UCSD-AML1 (cell line): ENCODE measurements at regions not wholly inside any gene's neighbourhood (a gene's known extent, or its start where the extent isn't known, plus 50 kb on each side); places are given as distances from the start of the nearest gene placed in this dataset.

Source experiments
- DNase-seq: peaks from one replicate; lab custom pipeline; 2025; ENCODE audit not compliant: unreplicated experiment; lab: John Stamatoyannopoulos, UW

- DNase-seq = no peak
These were observed 137.7 kb upstream of the LRFN2 start for GRCh38 chr6:40724886-40725285.

GRCh38 chr6:40723967-40724366, 136.8 kb upstream of the LRFN2 start:
- no peak for DNase-seq

GRCh38 chr6:40722553-40723258, 135.5 kb upstream of the LRFN2 start:
- no peak for DNase-seq

GRCh38 chr6:40722091-40722490, 134.9 kb upstream of the LRFN2 start:
- no peak for DNase-seq

- no peak for DNase-seq
These were observed 134.2 kb upstream of the LRFN2 start for GRCh38 chr6:40721271-40721952.

GRCh38 chr6:40720375-40720748, 133.2 kb upstream of the LRFN2 start:
- no peak for DNase-seq

GRCh38 chr6:40719671-40720374, 132.7 kb upstream of the LRFN2 start:
- no peak for DNase-seq

GRCh38 chr6:40718401-40718800, 131.2 kb upstream of the LRFN2 start:
- no peak for DNase-seq

- no peak for DNase-seq
These were observed 130.4 kb upstream of the LRFN2 start for GRCh38 chr6:40717411-40718057.

- no peak for DNase-seq
These were observed 128.6 kb upstream of the LRFN2 start for GRCh38 chr6:40715570-40716403.

- DNase-seq = no peak
These were observed 127.7 kb upstream of the LRFN2 start for GRCh38 chr6:40714576-40715564.

GRCh38 chr6:40714143-40714542, 127.0 kb upstream of the LRFN2 start:
- DNase-seq = no peak

GRCh38 chr6:40713002-40713719, 126.0 kb upstream of the LRFN2 start:
- DNase-seq = no peak

- DNase-seq = no peak
These were observed 123.6 kb upstream of the LRFN2 start for GRCh38 chr6:40710626-40711330.

- DNase-seq = no peak
These were observed 120.9 kb upstream of the LRFN2 start for GRCh38 chr6:40708049-40708448.

GRCh38 chr6:40706178-40706577, 119.0 kb upstream of the LRFN2 start:
- no peak for DNase-seq

GRCh38 chr6:40705354-40705753, 118.2 kb upstream of the LRFN2 start:
- no peak for DNase-seq

GRCh38 chr6:40701352-40702007, 114.3 kb upstream of the LRFN2 start:
- DNase-seq = no peak
